GM08714 (cell line): ENCODE measurements at regions not wholly inside any gene's neighbourhood (a gene's known extent, or its start where the extent isn't known, plus 50 kb on each side); places are given as distances from the start of the nearest gene placed in this dataset.
"Not testable (repeated sequence)": the region's sequence is repeated elsewhere in the genome, so short reads cannot be mapped to it uniquely, and the experiment has no call there.

Experiments
- H3K4me3 ChIP-seq: fragments of 200-500 bp; sonication (Bioruptor generic); 2 replicates; pipeline ENCODE4 v1.5.1; 2014; ENCODE audit warnings: mild to moderate bottlenecking, low read length, inconsistent platforms
- ZNF274 ChIP-seq: IDR thresholded peaks from 2 replicates; pipeline ENCODE4 v1.6.1; 2012; ENCODE audit warnings: mild to moderate bottlenecking, low read depth, low read length

DNA sequence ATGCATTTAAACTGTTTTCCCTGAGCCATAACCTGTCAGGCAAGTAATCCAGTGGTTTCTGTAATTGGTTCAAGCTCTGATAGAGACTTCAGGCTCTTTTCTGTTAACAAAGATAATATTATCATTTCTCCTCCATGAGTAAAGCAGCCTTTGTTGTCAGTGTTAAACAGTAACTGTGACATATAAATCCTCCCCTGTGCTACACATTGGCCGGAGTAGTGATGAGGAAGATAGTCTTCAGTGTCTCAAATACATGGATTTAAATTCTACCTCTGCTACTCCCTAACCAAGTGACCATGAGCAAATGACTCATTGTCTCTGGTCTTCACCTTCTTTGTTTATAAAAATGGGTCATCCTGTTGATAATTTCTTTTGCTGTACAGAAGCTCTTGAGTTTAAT is 615.5 kb upstream of the CHD1 start:
- TF ChIP-seq ZNF274, result no peak
- no peak overlapping the region for H3K4me3 ChIP-seq

DNA sequence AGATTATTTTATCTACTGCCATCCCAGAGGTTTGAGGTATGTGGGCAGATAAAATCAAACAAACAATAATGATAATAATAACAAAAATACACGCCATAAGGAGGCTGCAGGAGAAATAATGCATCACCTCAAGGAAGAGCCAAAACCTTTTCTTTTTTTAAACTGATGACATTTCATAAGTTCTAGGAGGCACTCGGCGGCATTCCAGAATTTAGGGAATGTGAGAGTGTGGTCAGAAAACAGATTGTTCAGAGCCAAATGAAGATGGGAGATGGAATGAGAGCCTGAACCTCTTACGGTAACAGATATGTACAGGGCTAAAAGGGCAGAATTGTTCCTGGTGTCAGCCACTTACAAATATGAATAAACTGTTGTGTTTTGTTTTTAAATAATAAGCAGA is 615.0 kb upstream of the CHD1 start:
- H3K4me3 ChIP-seq, result no peak overlapping the region
- no peak for TF ChIP-seq ZNF274

- H3K4me3 ChIP-seq, result not testable (repeated sequence)
These were observed 605.4 kb upstream of the CHD1 start for GRCh38 chr5:99534241-99534640.

GRCh38 chr5:99521666-99522065 is 592.9 kb upstream of the CHD1 start:
- H3K4me3 ChIP-seq, result not testable (repeated sequence)

GRCh38 chr5:99515864-99516490 is 587.2 kb upstream of the CHD1 start:
- not testable (repeated sequence) for H3K4me3 ChIP-seq

DNA sequence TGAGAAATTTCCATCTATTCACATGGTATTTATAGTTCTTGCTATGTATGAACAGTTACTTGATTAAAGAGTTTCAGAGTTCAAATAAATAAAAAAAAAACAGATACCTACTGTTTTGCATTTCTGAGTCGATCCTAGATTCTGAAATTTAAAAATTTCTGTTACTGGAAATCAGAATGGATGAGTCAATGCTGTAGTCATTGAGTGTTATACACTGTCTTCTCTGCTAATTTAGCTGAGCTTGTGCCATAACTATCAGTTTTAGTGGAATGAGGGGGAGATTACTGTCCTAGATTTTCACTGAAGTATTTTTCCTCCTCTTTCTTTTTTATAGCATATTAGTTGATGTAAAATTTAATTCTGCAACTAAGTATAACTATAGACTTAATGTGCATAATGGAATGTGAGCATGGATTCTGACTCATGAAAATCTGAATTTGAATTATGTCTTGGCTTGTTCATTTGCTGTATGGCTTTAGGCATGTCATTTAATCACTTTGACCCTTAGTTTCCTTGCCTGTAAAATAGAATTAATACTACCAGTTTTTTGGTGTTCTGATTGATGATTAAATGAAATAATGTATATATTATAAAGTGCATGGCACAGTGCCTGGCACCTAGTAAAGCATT is 581.5 kb upstream of the CHD1 start:
- H3K4me3 ChIP-seq, result not testable (repeated sequence)

DNA sequence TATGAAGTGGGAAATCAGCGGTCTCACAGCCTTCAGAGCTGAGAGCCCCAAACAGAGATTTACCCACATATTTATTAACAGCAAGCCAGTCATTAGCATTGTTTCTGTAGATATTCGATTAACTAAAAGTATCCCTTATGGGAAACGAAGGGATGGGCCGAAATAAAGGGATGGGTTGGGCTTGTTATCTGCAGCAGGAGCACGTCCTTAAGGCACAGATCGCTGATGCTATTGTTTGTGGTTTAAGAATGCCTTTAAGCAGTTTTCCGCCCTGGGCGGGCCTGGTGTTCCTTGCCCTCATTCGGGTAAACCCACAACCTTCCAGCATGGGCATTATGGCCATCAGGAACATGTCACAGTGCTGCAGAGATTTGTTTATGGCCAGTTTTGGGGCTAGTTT is 580.3 kb upstream of the CHD1 start:
- H3K4me3 ChIP-seq, result not testable (repeated sequence)

DNA sequence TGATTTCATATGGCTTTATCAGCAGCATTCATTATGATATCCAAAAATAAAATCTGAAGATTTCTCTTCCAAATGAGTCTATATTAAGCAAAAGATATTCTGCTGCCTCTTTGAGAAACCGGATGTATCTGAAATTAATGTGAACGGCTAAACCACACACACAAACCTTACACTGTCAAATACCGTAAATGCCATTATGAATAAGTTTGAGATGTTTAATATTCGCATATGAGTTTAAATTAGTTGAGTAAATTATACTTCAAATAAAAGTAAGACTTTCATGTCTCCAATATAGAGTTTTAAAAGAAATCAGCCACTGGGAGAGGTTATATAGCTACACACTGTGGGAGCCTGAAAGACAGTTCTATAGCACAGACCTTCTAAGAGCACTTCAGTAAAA is 566.6 kb upstream of the CHD1 start:
- H3K4me3 ChIP-seq, result not testable (repeated sequence)

DNA sequence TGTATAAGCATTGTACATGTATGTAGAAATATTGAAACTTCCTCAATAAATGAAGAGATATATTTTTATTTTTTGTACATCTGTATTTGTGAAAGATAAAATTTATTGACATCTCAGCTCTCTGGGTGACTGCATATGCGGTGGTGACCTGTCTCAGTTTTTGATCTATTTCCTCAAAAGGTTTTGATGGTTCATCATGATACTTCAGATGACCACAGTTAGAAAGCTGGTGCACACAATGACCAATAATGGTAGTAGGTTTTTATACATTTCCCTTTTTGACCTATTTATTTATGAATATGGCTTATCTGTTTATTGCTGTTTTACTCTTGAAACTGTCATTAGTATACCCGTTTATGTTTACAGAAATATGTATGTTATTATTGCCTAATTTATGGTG is 549.6 kb upstream of the CHD1 start:
- not testable (repeated sequence) for H3K4me3 ChIP-seq

- not testable (repeated sequence) for H3K4me3 ChIP-seq
These were observed 544.5 kb upstream of the CHD1 start for GRCh38 chr5:99473328-99473727.

DNA sequence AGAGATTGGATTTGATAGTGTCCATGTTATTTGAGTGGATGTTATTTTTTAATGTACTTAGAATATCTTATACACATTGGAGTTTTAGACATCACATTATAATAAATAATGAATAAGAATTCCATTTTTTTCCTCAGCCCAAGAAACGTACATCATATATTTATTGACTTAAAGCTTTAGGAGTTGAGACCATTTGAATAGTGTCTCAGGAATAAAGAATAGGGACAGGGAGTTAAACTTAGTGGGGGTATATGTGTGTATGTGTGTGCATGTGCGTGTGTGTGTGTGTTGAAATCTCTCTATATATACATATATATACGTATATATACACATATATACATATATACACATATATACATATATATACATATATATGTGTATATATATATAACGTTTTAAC is 542.9 kb upstream of the CHD1 start:
- not testable (repeated sequence) for H3K4me3 ChIP-seq

GRCh38 chr5:99471178-99471577 is 542.4 kb upstream of the CHD1 start:
- not testable (repeated sequence) for H3K4me3 ChIP-seq

DNA sequence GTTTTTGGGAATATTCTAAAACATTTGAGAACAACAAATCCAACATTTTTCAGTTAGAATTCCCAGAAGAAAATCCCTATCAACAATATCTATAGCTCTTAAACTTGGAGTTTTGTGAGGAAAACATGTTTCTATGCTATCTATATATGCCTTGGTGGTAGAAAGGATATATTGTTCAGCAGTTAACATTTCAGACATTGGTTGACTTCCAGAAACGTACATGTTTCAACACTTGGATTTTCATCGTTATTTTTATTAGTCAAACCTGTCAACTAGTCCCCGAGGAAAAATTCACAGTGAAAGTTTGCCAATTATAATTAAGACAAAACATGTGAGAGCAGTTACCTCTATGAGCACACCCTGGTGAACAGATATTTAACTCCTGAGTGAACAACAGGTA is 541.8 kb upstream of the CHD1 start:
- not testable (repeated sequence) for H3K4me3 ChIP-seq

DNA sequence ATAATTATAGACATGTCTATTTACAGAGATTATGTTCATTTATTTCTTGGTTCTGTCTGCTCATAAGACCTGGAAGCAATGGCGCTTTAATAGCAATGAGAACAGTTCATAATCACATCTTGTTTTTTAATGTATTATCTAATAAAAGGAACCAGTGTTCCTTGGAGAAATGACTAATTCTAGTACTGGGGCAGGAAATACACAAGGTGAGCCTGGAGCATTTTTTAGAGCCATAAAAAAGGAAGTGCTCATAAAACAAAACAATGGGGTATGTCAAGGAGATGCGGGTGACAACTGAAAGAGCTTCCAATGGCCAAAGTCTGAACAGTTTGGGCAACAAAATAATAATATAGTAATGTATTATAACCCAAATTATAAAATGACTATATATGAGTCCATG is 531.9 kb upstream of the CHD1 start:
- TF ChIP-seq ZNF274, result no peak
- no peak overlapping the region for H3K4me3 ChIP-seq

- TF ChIP-seq ZNF274, result no peak
- H3K4me3 ChIP-seq, result no peak overlapping the region
These were observed 524.4 kb upstream of the CHD1 start for GRCh38 chr5:99453196-99453595.

GRCh38 chr5:99449786-99450185 is 521.0 kb upstream of the CHD1 start:
- TF ChIP-seq ZNF274, result no peak
- H3K4me3 ChIP-seq, result no peak overlapping the region

DNA sequence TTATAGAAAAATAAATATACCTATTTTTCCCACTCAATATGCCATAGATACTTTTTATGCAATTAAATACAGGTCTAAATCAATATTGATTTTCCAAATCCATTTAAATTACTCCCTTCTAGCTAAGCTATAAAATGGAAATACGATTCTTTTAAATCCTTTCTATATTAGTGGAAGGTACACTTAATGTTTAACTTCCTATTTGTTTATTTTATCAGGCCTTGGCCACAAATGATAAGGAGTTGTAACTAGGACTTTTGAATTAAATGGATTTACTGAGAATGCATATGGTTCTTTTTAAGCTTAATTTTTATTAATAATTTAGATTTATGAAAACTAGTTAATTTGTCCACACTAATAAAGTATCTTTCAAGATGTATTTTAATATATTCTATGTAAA is 517.0 kb upstream of the CHD1 start:
- TF ChIP-seq ZNF274, result no peak
- no peak overlapping the region for H3K4me3 ChIP-seq
